ENCODE measurements at regions not wholly inside any gene's neighbourhood (a gene's known extent, or its start where the extent isn't known, plus 50 kb on each side); places are given as distances from the start of the nearest gene placed in this dataset.

DNA sequence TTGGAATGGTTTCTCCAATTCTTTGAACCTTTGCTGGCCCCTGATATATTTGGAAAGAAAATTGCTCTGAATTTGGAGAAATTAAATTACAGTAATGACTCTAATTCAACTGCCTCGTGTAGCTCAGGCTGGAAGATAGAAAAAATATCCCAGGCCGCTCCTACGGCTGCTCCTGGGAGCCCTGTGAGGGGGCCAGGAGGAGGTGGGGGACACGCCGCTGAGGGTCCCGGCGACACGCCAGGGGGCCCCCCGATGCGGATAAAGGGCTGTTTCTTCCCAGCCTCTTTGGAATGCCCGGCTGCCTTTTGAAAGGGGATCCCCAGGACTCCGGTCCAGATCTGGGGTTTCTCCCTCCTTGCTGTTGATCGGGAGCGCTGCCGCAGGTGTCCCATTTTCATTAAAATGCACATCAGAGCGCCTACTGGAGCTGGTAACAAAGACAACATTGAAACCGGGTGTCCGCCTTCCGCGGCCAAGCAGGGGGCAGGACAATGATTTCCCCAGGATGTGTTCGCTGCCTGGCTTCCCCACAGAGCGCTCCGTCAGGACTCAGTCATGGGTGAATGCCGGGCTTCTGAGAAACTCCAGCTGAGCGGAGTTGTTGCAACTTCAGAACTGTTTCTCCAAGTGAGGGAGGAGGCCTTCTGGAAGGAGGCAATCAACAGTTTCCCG, 200.1 kb upstream of the KBTBD8 start:
- FAIRE-seq (no peak), DNase-seq (ENCODE audit: low read depth, low spot score) (peak; percentile 48)
- ChIA-PET CTCF (interaction anchor here (1.1 kb wide), 2 partner anchors 24 to 544 kb away, joined by 3 read pairs; no protein-coding TSS in a partner anchor), POLR2A (no interaction called here)
- Histone ChIP-seq H3K9me1 (replicated peaks; ENCODE audit: control insufficient read depth, extremely low read depth, insufficient read depth, low read length) (no peaks in the 10 kb centered on the region), H3K4me2 (ENCODE audit: insufficient read depth, low read length) (peak overlapping the region; percentile 34), H3K9me3 (replicated peaks; ENCODE audit: control insufficient read depth, insufficient read depth, low read length) (no peaks in the 10 kb centered on the region), H3K4me1 (ENCODE audit: control insufficient read depth, extremely low read depth, insufficient read depth, low read length) (no peaks in the 10 kb centered on the region), H3K27me3 (ENCODE audit: control insufficient read depth in 2 of 2, insufficient read depth in 2 of 2, low read length in 2 of 2) (peaks cover 2 to 4% of the 10 kb centered on the region in 2 experiments), H3K27ac (ENCODE audit: insufficient read depth, low read depth, low read length) (no peak overlapping the region), H2AFZ (ENCODE audit: low read depth, low read length) (peak overlapping the region; percentile 84), H3K9ac (replicated peaks; ENCODE audit: extremely low read depth, insufficient read depth, low read length) (no peak overlapping the region), H3K36me3 (ENCODE audit: control insufficient read depth in 2 of 2, extremely low read depth in 1 of 2, insufficient read depth in 2 of 2, low read length in 2 of 2) (no peaks in the 10 kb centered on the region), H3K4me3 (replicated peaks in 1 of 3; ENCODE audit: insufficient read depth in 1 of 3, low read depth in 1 of 3, low read length in 3 of 3) (peak overlapping the region in 2 of 3 experiments; percentile 12 to 35), H4K20me1 (replicated peaks; ENCODE audit: control insufficient read depth, extremely low read depth, insufficient read depth, low read length) (no peaks in the 10 kb centered on the region), H3K79me2 (ENCODE audit: control insufficient read depth, insufficient read depth, low read length) (no peaks in the 10 kb centered on the region)
- intact Hi-C loops (cut with micrococcal nuclease) = no loop called here
- no peak for TF ChIP-seq EZH2 (IDR thresholded peaks at IDR 0.05; ENCODE audit: borderline replicate concordance, low read depth, low read length, severe bottlenecking)
- no peak for TF ChIP-seq FOS (IDR thresholded peaks at IDR 0.05; ENCODE audit: borderline replicate concordance, insufficient read depth, low read length)
- no peak for TF ChIP-seq POLR2A (IDR thresholded peaks at IDR 0.05; ENCODE audit: low read depth, low read length)
- TF ChIP-seq GATA2 (IDR thresholded peaks at IDR 0.05; ENCODE audit: insufficient read depth, insufficient read length, low read depth, low read length) = no peak
- TF ChIP-seq, protein P1, sequence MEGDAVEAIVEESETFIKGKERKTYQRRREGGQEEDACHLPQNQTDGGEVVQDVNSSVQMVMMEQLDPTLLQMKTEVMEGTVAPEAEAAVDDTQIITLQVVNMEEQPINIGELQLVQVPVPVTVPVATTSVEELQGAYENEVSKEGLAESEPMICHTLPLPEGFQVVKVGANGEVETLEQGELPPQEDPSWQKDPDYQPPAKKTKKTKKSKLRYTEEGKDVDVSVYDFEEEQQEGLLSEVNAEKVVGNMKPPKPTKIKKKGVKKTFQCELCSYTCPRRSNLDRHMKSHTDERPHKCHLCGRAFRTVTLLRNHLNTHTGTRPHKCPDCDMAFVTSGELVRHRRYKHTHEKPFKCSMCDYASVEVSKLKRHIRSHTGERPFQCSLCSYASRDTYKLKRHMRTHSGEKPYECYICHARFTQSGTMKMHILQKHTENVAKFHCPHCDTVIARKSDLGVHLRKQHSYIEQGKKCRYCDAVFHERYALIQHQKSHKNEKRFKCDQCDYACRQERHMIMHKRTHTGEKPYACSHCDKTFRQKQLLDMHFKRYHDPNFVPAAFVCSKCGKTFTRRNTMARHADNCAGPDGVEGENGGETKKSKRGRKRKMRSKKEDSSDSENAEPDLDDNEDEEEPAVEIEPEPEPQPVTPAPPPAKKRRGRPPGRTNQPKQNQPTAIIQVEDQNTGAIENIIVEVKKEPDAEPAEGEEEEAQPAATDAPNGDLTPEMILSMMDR (IDR thresholded peaks at IDR 0.05; ENCODE audit: extremely low read depth in 1 of 2, insufficient read depth in 1 of 2, low read depth in 1 of 2, low read length in 2 of 2) = no peak
- TF ChIP-seq MYC (IDR thresholded peaks at IDR 0.05; ENCODE audit: low read depth, low read length) = no peak
- no peak for TF ChIP-seq JUN (IDR thresholded peaks at IDR 0.05; ENCODE audit: borderline replicate concordance, insufficient read depth, insufficient read length, low read depth)
- TF ChIP-seq, protein P2, sequence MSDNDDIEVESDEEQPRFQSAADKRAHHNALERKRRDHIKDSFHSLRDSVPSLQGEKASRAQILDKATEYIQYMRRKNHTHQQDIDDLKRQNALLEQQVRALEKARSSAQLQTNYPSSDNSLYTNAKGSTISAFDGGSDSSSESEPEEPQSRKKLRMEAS (IDR thresholded peaks at IDR 0.05; ENCODE audit: insufficient read depth, insufficient read length) = no peak
- no peak for TF ChIP-seq POLR2AphosphoS5 (IDR thresholded peaks at IDR 0.05; ENCODE audit: insufficient read depth, low read depth, low read length)
- no TSS peak for BruUV-seq (replicated peaks)
- dilution Hi-C loops (cut with MboI; ENCODE audit: extremely low pct_ligation_motif_present, low sequenced_read_pairs) = no loop called here

Data from endothelial cell of umbilical vein (primary cell).